ENCODE measurements at regions not wholly inside any gene's neighbourhood (a gene's known extent, or its start where the extent isn't known, plus 50 kb on each side); places are given as distances from the start of the nearest gene placed in this dataset.
A peak's percentile ranks its signal among the peaks of the same experiment; 100 is the strongest.

GRCh38 chr5:7012057-7012456, 298.8 kb downstream of the TENT4A start:
- Histone ChIP-seq H3K4me3 (ENCODE audit: low read depth, low read length, poor library complexity, severe bottlenecking) (no peak overlapping the region), H3K9me3 (ENCODE audit: low read depth, low read length, poor library complexity, severe bottlenecking) (no peaks in the 10 kb centered on the region), H3K36me3 (ENCODE audit: insufficient read depth, low read length, poor library complexity, severe bottlenecking) (no peaks in the 10 kb centered on the region), H3K27me3 (replicated peaks; ENCODE audit: insufficient read depth, low read depth, low read length, poor library complexity) (no peaks in the 10 kb centered on the region), H3K4me1 (ENCODE audit: insufficient read depth, low read length, poor library complexity, severe bottlenecking) (no peaks in the 10 kb centered on the region), H3K27ac (ENCODE audit: low read depth, low read length, poor library complexity, severe bottlenecking) (no peak overlapping the region)
- no peak for TF ChIP-seq EZH2 (IDR thresholded peaks at IDR 0.05; ENCODE audit: borderline replicate concordance, low read depth, low read length, poor library complexity, severe bottlenecking)
- TF ChIP-seq, protein P1, sequence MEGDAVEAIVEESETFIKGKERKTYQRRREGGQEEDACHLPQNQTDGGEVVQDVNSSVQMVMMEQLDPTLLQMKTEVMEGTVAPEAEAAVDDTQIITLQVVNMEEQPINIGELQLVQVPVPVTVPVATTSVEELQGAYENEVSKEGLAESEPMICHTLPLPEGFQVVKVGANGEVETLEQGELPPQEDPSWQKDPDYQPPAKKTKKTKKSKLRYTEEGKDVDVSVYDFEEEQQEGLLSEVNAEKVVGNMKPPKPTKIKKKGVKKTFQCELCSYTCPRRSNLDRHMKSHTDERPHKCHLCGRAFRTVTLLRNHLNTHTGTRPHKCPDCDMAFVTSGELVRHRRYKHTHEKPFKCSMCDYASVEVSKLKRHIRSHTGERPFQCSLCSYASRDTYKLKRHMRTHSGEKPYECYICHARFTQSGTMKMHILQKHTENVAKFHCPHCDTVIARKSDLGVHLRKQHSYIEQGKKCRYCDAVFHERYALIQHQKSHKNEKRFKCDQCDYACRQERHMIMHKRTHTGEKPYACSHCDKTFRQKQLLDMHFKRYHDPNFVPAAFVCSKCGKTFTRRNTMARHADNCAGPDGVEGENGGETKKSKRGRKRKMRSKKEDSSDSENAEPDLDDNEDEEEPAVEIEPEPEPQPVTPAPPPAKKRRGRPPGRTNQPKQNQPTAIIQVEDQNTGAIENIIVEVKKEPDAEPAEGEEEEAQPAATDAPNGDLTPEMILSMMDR (conservative IDR thresholded peaks at IDR 0.05; ENCODE audit: low read depth, low read length) = no peak
- no peak for DNase-seq (ENCODE audit: low spot score)
- ChIA-PET POLR2A (ENCODE audit: low non-redundant PET) (no interaction called here), CTCF (no interaction called here)
- BruUV-seq (replicated peaks) = no TSS peak
- intact Hi-C loops (cut with micrococcal nuclease; ENCODE audit: unreplicated experiment) = no loop called here

DNA sequence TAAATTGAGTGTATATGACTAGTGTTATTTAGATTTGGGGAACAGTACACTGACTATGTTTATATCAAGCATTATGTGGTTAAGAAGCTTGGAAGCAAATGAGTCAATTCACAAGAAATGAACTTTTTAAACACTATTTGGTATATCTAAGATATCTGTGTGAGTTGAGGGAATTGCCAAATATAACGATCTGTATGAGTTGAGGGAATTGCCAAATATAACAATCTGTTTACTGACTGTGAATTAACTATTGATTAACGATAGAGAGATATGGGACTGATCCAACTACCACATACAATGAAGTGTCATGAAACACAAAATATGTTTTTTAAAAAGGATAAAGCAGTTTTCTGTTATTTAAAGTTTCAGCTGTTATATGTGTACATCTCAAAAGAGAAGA, 301.4 kb downstream of the TENT4A start:
- POLR2A ChIA-PET (ENCODE audit: low non-redundant PET) = no interaction called here

GRCh38 chr5:7015586-7016256, 302.5 kb downstream of the TENT4A start:
- no peak overlapping the region for H3K4me3 ChIP-seq (ENCODE audit: low read depth, low read length, poor library complexity, severe bottlenecking)
- H3K27me3 ChIP-seq (replicated peaks; ENCODE audit: insufficient read depth, low read depth, low read length, poor library complexity) = no peaks in the 10 kb centered on the region
- peak; percentile 16 for DNase-seq (ENCODE audit: low spot score)
- H3K4me1 ChIP-seq (ENCODE audit: insufficient read depth, low read length, poor library complexity, severe bottlenecking) = no peaks in the 10 kb centered on the region
- H3K27ac ChIP-seq (ENCODE audit: low read depth, low read length, poor library complexity, severe bottlenecking) = no peak overlapping the region
- ChIA-PET POLR2A (ENCODE audit: low non-redundant PET) (no interaction called here), CTCF (no interaction called here)
- intact Hi-C loops (cut with micrococcal nuclease; ENCODE audit: unreplicated experiment) = no loop called here
- H3K9me3 ChIP-seq (ENCODE audit: low read depth, low read length, poor library complexity, severe bottlenecking) = no peaks in the 10 kb centered on the region
- no peak for TF ChIP-seq EZH2 (IDR thresholded peaks at IDR 0.05; ENCODE audit: borderline replicate concordance, low read depth, low read length, poor library complexity, severe bottlenecking)
- TF ChIP-seq, protein P1 (conservative IDR thresholded peaks at IDR 0.05; ENCODE audit: low read depth, low read length) = peak; percentile 44; the same call in 1 of the 2 replicates
- no peaks in the 10 kb centered on the region for H3K36me3 ChIP-seq (ENCODE audit: insufficient read depth, low read length, poor library complexity, severe bottlenecking)
- BruUV-seq (replicated peaks) = no TSS peak

More for the DNA sequence above, 301.4 kb downstream of the TENT4A start:
- TF ChIP-seq EZH2 (IDR thresholded peaks at IDR 0.05; ENCODE audit: borderline replicate concordance, low read depth, low read length, poor library complexity, severe bottlenecking) = no peak
- TF ChIP-seq, protein P1 (conservative IDR thresholded peaks at IDR 0.05; ENCODE audit: low read depth, low read length) = no peak
- Histone ChIP-seq H3K9me3 (ENCODE audit: low read depth, low read length, poor library complexity, severe bottlenecking) (no peaks in the 10 kb centered on the region), H3K4me1 (ENCODE audit: insufficient read depth, low read length, poor library complexity, severe bottlenecking) (no peaks in the 10 kb centered on the region), H3K4me3 (ENCODE audit: low read depth, low read length, poor library complexity, severe bottlenecking) (no peak overlapping the region), H3K36me3 (ENCODE audit: insufficient read depth, low read length, poor library complexity, severe bottlenecking) (no peaks in the 10 kb centered on the region), H3K27me3 (replicated peaks; ENCODE audit: insufficient read depth, low read depth, low read length, poor library complexity) (no peaks in the 10 kb centered on the region), H3K27ac (ENCODE audit: low read depth, low read length, poor library complexity, severe bottlenecking) (no peak overlapping the region)
- no TSS peak for BruUV-seq (replicated peaks)
- no peak for DNase-seq (ENCODE audit: low spot score)
- intact Hi-C loops (cut with micrococcal nuclease; ENCODE audit: unreplicated experiment) = no loop called here
- CTCF ChIA-PET = no interaction called here

Measured in A673 (cell line).